ENCODE measurements at regions not wholly inside any gene's neighbourhood (a gene's known extent, or its start where the extent isn't known, plus 50 kb on each side); places are given as distances from the start of the nearest gene placed in this dataset.

DNA sequence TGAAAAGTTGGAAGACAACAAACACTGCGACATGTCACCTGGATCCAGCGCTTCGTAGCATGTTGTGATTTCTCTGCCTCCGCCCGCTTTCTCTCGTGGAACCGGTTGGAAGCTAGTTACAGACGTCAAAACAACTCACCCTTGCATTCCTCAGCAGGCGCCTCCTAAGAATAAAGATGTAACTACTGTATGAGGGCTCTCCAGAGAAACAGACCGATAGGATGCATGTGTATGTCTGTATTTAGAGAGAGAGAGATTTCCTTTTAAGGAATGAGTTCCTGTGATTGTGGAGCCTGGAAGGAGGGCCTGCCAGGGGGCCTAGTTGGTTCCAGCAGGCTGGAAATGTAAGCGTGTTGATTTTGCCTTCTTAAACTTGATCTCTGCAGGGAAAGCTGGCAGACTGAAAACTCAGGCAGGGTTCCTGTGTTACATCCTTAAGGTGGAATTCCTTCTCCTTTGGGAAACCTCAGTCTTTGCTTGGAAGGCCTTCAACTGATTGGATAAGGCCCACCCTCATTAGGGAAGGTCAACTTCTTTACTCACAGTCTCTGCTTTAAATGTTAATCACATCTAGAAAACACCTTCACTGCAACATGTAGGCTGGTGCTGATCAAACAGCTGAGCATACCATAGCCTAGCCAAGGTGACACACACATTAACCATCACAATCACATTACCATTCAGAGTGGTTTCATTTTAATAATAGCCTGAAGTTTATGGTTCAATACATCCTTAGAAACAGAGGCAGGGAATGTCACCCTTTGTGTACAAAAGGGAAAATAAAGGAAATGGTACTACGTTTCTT lies 163.8 kb downstream of the SYK start:
- Histone ChIP-seq H3K9me3 (no peaks in the 10 kb centered on the region), H3K27me3 (ENCODE audit: insufficient read depth in 3 of 3, low read length in 2 of 3) (no peaks in the 10 kb centered on the region), H3K4me3 (no peak overlapping the region), H3K36me3 (ENCODE audit: insufficient read depth in 1 of 2, low read depth in 1 of 2) (no peaks in the 10 kb centered on the region), H3K27ac (no peak overlapping the region), H3K4me1 (peaks cover 9% of the 10 kb centered on the region)
- TF ChIP-seq, protein P1, sequence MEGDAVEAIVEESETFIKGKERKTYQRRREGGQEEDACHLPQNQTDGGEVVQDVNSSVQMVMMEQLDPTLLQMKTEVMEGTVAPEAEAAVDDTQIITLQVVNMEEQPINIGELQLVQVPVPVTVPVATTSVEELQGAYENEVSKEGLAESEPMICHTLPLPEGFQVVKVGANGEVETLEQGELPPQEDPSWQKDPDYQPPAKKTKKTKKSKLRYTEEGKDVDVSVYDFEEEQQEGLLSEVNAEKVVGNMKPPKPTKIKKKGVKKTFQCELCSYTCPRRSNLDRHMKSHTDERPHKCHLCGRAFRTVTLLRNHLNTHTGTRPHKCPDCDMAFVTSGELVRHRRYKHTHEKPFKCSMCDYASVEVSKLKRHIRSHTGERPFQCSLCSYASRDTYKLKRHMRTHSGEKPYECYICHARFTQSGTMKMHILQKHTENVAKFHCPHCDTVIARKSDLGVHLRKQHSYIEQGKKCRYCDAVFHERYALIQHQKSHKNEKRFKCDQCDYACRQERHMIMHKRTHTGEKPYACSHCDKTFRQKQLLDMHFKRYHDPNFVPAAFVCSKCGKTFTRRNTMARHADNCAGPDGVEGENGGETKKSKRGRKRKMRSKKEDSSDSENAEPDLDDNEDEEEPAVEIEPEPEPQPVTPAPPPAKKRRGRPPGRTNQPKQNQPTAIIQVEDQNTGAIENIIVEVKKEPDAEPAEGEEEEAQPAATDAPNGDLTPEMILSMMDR (IDR thresholded peaks at IDR 0.05), result no peak
- intact Hi-C loops (cut with DNase I), result no loop called here
- 73 to 74% (median 73%) methylated on average over 12 of the region's 12 CpGs for WGBS, 3 donors
- no peak for DNase-seq
- no peak for ATAC-seq

DNA sequence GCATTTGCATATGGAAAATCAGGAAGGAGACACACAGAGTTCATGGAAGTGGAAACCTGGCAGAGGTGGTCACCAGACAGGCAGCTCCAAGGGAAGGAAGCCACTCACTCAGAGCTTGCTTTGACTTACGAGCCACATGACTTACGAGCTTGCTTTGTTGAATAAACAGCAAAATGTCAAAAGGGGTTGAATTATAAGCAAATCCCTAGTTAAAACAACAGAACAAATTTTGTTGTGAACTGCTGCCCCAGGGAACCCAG lies 164.3 kb downstream of the SYK start:
- Histone ChIP-seq H3K9me3 (no peaks in the 10 kb centered on the region), H3K36me3 (ENCODE audit: insufficient read depth in 1 of 2, low read depth in 1 of 2) (no peaks in the 10 kb centered on the region), H3K27ac (no peak overlapping the region), H3K27me3 (ENCODE audit: insufficient read depth in 3 of 3, low read length in 2 of 3) (no peaks in the 10 kb centered on the region), H3K4me1 (peaks cover 8% of the 10 kb centered on the region), H3K4me3 (no peak overlapping the region)
- 80 to 89% (median 87%) methylated on average over 2 of the region's 2 CpGs for WGBS, 3 donors
- TF ChIP-seq, protein P1 (IDR thresholded peaks at IDR 0.05), result no peak
- DNase-seq (no peak), ATAC-seq (no peak)
- intact Hi-C loops (cut with DNase I), result no loop called here

DNA sequence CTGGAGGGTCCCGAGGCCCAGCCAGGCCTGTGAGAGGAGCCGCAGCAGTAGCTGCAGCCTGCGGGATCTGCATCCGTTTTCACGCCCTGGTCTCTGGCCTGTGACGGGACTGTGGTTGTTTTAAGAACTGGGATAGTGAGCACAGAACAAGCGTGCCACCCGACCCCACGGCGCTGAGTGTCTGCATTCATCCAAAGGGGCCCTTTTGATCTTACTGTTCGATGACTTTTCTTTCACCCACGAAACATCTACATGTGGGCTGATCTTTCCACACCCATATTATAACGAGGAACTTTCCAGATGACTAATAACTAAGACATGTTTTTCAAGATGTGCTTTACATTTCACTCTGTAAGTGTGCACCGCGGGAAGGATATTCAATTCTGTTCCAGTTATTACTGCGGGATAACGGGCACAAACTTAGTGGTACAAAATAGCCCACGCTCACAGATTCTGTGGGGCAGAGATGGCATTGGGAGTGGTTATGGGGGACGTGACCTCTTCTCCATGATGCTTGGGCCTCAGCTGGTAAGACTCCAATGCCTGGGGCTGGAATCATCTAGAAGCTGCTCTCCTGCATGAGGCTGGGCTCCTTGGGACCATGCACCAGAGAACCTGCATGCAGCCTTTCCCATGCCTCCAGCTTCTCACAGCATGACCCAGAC lies 165.0 kb downstream of the SYK start:
- Histone ChIP-seq H3K4me3 (no peak overlapping the region), H3K36me3 (ENCODE audit: insufficient read depth in 1 of 2, low read depth in 1 of 2) (no peaks in the 10 kb centered on the region), H3K27me3 (ENCODE audit: insufficient read depth in 3 of 3, low read length in 2 of 3) (no peaks in the 10 kb centered on the region), H3K9me3 (no peaks in the 10 kb centered on the region), H3K27ac (no peak overlapping the region), H3K4me1 (peaks cover 1% of the 10 kb centered on the region)
- TF ChIP-seq, protein P1 (IDR thresholded peaks at IDR 0.05), result no peak
- intact Hi-C loops (cut with DNase I), result no loop called here
- 83 to 85% (median 84%) methylated on average over 19 of the region's 19 CpGs for whole genome bisulfite sequencing, 3 donors
- DNase-seq (no peak), ATAC-seq (no peak)

DNA sequence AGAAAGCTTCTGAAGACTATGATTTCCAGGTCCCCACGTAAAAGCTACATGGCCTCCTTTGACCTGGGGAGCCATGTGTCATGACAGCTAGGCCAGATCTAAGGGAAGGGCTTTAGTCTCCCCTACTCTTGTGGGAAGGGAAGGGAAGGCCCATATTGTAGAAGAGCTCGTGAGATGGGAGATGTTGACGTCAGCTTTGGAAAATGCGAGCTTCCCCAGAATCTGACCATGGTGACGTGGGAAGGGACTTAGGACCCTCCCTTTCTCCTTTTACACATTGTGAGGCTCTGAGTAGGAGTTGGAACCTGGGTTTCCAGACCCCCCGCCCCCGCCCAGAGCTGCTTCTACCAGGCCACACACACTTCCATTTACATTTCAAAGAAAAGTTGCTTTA lies 165.5 kb downstream of the SYK start:
- no peak overlapping the region for H3K27ac ChIP-seq
- 88 to 94% (median 93%) methylated on average over 7 of the region's 7 CpGs for WGBS, 3 donors
- H3K36me3 ChIP-seq (ENCODE audit: insufficient read depth in 1 of 2, low read depth in 1 of 2), result no peaks in the 10 kb centered on the region
- H3K27me3 ChIP-seq (ENCODE audit: insufficient read depth in 3 of 3, low read length in 2 of 3), result no peaks in the 10 kb centered on the region
- TF ChIP-seq, protein P1 (IDR thresholded peaks at IDR 0.05), result no peak
- H3K4me3 ChIP-seq, result no peak overlapping the region
- no peaks in the 10 kb centered on the region for H3K4me1 ChIP-seq
- no peaks in the 10 kb centered on the region for H3K9me3 ChIP-seq
- intact Hi-C loops (cut with DNase I), result no loop called here
- DNase-seq, result no peak
- no peak for ATAC-seq
